Eye (tissue), 1 donor: ENCODE measurements at regions not wholly inside any gene's neighbourhood (a gene's known extent, or its start where the extent isn't known, plus 50 kb on each side); places are given as distances from the start of the nearest gene placed in this dataset.
"Not testable (repeated sequence)": the region's sequence is repeated elsewhere in the genome, so short reads cannot be mapped to it uniquely, and the experiment has no call there.

Source experiments
- DNase-seq: peaks from one replicate; pipeline ENCODE4 v3.0.0-alpha.2; 2015

GRCh38 chrX:117458243-117458968 is 658.2 kb downstream of the KLHL13 start:
- no peak for DNase-seq

GRCh38 chrX:117455787-117456186 is 660.8 kb downstream of the KLHL13 start:
- no peak for DNase-seq

- DNase-seq = no peak
Measured at GRCh38 chrX:117429501-117429900, 687.1 kb downstream of the KLHL13 start.

DNA sequence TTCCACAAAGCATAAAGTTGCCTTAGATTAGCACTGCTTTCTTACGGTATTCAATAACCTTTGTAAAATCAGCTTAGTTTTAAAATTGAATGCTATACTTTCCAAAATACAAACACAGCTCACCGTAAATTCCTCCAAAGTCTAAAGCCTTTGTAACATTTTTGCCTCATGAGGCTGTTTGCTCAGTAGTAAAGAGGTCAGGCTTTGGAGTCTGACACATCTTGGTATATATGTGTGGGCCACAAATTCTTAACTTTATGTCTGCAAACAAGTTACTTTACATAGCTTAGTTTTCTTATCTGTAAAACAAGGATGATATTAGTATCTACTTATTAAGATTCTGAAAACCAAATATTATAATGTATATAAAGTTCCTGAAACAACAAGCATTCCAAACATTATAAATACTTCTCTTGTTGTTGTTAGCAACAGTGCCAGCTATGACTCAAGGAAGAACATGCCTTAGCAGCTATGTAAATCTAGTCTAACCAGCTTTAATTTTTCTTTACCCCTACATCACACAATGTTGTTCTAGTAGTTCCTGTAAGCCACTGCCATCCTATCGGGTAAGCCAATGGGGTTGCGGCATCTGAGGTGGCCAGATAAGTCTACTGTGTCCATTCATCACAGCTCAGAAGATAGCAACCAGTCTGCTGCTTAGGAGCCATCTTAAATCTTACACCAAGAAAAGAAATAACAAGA is 709.0 kb downstream of the KLHL13 start:
- no peak for DNase-seq

GRCh38 chrX:117400839-117401238 is 715.8 kb downstream of the KLHL13 start:
- no peak for DNase-seq

GRCh38 chrX:117400005-117400404 is 716.6 kb downstream of the KLHL13 start:
- DNase-seq = no peak

- no peak for DNase-seq
Measured at GRCh38 chrX:117397844-117398243, 718.8 kb downstream of the KLHL13 start.

DNA sequence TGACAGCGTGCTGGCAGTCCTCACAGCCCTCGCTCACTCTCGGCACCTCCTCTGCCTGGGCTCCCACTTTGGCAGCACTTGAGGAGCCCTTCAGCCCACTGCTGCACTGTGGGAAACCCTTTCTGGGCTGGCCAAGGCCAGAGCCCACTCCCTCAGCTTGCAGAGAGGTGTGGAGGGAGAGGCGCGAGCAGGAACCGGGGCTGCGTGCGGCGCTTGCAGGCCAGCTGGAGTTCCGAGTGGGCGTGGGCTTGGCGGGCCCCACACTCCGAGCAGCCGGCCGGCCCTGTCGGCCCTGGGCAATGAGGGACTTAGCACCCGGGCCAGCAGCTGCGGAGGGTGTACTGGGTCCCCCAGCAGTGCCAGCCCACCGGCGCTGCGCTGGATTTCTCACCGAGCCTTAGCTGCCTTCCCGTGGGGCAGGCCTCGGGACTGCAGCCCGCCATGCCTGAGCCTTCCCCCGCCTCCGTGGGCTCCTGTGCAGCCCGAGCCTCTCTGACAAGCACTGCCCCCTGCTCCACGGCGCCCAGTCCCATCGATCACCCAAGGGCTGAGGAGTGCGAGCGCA is 722.0 kb downstream of the KLHL13 start:
- not testable (repeated sequence) for DNase-seq

DNA sequence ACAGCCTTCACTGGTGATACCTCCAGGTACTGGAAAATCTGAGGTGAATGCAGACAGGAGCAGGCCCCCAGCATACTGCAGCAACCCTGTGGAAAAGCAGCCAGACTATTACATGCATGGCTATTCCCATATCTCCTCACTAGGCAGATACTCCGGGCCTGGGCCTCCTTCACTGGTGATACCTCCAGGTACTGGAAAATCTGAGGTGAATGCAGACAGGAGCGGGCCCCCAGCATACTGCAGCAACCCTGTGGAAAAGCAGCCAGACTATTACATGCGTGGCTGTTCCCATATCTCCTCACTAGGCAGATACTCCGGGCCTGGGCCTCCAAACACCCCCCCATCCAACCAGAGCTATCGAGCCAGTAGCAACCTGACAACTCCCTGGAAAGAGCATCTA is 724.2 kb downstream of the KLHL13 start:
- not testable (repeated sequence) for DNase-seq

DNA sequence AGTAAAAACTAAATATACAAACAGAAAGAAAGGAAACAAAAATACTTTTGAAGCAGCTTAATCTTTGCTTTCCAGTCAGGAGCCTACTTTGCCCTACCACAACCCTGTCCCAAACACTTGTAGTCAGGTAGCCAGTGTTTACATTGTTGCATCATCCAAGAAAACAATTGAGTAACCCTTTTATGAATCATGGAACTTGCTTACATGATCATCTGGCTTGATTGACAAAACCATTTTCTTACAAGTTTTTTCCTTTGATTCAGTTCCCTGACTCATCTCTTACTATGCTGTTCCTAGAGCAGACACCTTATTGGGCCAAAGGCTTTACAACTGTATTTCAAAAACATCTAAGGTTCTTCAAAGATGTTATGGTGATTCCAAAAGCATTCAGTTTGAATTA is 740.1 kb downstream of the KLHL13 start:
- DNase-seq = no peak

GRCh38 chrX:117335209-117335608 is 781.4 kb downstream of the KLHL13 start:
- DNase-seq = no peak

DNA sequence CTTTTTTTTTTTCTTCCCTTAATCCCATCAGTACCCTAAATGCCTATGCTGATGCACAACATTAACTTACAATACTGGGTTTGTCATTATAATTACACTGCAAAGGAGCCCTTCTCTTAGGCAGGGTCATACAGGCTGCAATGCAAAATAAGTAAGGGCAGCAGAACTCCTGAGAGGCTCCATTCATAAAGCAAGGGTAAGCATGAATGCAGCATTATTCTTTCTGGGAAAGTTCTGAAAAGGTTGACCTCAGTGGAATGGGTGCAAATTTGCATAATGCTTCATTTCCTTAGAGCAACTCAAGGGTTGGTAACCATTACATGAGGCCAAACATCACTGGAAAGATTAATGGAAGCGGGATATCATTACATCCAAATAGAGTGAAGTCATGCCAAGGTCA is 789.2 kb downstream of the KLHL13 start:
- no peak for DNase-seq

DNA sequence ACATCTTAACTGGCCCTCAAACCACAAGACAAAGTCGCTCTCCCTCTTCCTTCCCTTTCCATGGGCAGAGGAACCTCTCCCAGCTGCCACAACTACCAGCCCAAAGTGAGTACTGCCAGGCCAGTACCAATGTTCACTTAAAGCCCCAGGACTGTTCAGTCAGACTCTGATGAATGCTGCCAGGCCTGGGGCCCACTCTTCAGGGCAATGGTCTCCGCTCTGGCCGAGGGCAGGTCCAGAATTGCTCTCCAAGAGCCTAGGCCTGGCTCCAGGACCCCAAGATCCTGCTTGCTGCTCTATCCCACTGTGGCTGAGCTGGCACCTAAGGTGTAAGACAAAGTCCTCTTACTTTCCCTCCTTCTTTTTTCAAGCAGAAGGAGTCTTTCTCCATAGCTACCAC is 790.9 kb downstream of the KLHL13 start:
- DNase-seq = no peak

DNA sequence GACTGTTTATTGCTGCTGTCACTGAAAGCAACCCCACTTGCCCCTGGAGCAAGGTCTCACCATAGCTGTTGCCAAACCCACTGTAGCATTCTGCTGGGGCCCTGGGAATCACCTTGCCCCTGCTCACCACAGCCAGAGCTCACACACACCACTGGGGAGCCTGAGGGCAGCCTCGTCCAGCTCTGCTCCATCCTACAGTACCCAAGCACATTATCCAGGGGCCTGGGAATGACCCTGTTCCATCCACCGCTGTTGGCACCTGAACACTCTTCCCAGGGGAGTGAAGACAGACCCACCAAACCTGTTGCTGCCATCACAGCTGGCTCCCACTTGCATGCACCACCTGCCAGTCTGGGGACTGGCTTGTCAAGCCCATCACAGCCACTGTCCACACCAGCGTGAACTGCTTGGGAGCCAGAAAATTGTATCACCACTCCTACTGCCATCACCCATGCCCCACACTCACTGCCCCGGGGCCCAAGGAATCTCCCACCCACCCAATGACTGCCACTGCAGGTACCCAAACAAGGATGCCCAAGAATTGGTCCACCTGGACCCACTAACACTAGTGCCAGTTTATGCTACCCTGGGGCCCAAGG is 811.3 kb downstream of the KLHL13 start:
- DNase-seq = no peak

GRCh38 chrX:117301086-117301485 is 815.5 kb downstream of the KLHL13 start:
- no peak for DNase-seq

GRCh38 chrX:117291760-117292159 is 824.9 kb downstream of the KLHL13 start:
- DNase-seq = no peak

DNA sequence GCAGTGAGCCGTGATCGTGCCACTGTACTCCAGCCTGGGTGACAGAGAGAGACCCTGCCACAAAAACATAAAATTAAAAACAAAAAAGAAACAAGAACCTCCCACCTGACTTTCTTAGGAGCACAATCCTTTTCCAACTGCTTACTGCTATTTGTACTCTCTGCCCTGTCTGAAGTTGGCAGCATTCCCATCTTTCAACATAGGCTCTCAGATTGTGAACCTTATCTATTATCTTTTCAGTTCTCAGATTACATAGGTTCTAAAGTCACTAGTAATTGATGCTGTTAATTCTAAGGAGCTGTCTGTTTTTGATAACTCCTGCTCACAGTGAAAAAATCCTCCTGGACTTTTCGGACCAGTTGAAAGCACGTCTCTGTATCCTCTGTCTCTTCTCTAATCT is 812.2 kb upstream of the CT83 start:
- no peak for DNase-seq
